Stromal cell of bone marrow (primary cell): ENCODE measurements at regions not wholly inside any gene's neighbourhood (a gene's known extent, or its start where the extent isn't known, plus 50 kb on each side); places are given as distances from the start of the nearest gene placed in this dataset.

Source experiments
- DNase-seq: peaks from one replicate; pipeline ENCODE4 v3.0.0-alpha.2; 2012; ENCODE audit warnings: low read depth

DNA sequence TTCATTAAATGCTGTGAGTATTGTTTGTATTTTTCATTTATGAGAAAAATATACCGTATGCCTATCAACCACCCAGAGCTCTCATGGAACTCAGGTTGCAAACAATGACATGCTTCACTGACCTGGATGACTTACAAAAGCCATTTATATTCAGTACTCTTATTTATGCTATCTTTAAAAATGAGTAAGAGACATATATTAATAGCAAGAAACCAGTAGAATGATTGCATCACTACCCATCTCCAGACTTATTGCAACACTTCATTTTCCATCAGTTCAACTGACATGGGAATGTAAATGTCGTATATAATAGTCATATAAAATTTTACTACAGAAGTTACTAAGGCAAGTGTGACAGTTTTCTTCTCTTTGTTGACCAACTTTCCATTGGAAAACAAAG, 69.1 kb downstream of the OTP start:
- no peak for DNase-seq

DNA sequence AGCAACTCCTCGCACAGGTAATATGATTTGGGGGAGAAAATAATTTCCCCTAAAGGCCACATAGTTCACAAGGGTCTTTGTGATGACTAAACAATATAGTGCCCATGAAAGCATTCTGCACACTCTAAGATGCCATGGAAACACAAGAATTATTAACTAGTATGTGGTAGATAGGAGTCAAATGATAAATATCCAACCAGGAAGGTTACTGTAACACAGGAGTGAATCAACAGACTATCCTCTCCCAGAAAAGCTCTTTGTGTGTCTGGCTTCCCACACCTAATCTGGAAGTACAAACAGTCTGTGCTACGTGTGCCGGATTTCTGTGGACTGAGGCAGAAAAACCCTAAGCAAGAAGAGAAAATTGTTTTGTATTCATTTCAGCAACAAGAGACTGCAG, 70.0 kb downstream of the OTP start:
- no peak for DNase-seq

DNA sequence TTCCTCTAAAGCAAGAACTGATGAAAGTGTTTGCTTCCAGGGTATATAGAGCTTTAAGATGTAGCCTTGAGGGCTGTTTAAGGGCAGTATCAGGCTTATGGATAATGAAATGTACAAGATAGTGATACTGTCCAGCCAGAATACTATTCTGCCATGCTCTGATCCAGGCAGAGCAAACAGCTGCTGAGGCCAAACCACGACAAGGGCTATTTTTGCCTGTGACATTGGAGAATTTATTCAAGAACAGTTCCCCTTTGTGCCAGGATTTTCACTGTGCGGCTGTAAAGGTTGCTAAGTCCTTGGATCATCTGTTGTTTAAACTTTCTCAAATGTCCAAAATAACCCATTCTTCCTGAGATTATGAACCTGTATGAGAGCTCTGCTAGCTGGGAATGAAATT, 70.4 kb downstream of the OTP start:
- DNase-seq, result no peak

DNA sequence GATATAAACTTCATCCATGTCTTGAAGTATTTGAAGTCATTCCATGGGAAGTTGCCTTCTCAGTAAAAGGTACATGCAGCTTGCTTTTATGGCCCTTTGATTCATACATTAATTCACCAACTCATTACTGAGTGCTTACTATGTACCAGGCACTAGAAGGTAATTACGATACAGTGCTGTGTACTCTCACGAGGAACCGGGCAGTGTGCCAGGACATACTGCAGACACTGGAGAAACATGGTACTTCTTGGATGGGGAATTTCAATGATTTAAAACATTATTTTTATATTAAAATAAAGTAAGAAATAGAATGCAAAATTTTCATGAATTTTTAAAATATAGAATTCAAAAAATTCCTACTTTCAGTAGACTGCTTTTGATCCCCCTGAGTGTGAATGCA, 71.4 kb upstream of the WDR41 start:
- DNase-seq, result no peak

DNA sequence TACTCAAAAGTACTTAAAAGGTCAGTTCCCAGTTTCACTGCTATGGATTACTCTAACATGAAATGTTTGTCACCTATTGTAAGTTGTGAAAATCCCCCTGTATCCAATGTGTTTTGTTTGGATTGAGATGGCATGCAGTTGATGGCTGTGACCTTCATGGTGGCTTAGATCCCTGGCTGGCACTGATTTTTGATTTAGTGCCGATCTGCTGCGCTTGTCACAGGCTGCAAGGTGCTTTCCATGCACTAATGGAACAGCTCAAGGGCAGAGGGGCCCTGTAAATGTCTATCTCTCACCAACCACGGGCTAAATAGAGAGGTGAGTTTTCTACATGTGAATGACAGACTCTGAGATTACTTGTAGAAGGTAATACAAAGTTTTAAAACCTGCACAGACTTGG, 69.8 kb upstream of the WDR41 start:
- no peak for DNase-seq

DNA sequence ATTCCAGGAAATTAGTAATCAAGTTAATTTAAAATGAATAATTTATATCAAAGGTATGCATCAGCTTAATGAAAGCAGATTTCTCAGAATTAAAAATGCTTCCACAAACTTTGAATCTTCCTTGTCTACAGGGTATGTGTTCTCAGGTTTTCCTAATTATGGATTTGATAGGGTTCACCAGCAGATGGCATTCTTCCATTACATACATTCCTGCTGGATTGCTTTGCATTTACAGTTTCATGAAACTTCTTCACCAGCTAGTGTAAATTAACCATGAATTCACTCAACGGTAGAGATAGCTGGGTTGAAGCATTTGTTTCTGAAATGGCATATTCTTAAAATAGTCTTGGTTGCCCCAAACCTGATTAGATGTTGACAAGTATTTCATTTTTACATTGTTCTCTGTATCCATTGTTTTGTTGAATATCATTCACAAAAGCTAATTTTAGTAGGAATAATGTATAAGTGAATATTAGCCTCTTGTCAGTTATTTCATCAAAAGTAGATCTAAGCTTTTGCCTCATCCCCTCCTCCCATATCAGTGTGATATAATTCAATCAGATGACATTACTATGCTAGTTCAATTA, 68.7 kb upstream of the WDR41 start:
- DNase-seq, result peak; percentile 26

DNA sequence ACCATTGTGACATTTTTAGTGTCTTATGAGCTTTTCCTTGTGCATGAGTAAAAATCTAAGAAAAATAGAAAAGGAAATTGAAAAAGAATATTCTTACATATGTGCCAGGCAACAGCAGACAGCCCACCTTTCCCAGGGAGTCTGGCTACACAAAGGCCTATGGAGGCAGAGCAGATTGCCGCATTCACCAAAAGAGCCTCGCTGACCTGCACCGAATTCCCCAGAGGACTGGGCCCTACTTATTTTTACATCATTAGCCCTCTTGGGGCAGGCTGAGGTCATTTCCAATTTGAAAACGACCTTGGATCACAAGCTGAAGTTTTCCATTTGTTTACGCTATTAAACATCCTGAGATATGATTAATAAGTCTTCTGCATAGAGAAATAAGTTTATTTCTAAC, 66.2 kb upstream of the WDR41 start:
- no peak for DNase-seq

DNA sequence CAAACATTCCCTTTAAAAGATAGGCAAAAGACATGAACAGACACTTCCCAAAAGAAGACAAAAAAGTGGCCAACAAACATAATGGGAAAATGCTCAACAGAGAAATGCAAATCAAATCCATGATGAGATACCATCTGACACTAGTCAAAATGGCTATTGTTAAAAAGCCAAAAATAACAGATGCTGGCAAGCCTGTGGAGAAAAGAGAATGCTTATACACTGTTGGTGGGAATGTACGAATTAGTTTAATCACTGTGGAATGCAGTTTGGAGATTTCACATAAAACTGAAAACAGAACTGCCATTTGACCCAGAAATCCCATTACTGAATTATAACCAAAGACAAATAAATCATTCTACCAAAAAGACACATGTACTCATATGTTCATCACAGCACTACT, 58.3 kb upstream of the WDR41 start:
- DNase-seq, result no peak

DNA sequence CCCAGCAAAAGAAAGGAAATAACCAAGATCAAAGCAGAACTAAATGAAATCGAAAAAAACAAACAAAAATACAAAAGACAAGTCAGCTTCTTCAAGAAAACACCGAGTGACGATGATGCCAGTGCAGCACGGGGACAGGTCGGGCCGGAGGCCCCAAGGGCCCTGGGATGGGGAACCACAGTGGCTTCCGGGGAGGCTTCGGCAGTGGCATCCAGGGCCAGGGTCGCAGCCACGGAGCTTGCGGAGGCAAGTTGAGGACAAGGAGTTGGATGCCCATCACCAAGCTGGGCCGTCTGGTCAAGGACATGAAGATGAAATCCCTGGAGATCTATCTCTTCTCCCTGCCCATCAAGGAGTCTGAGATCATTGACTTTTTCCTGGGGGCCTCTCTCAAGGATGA, 53.2 kb upstream of the WDR41 start:
- no peak for DNase-seq
